Breast epithelium (tissue), 4 donors: ENCODE measurements at regions not wholly inside any gene's neighbourhood (a gene's known extent, or its start where the extent isn't known, plus 50 kb on each side); places are given as distances from the start of the nearest gene placed in this dataset.

Source experiments
- DNase-seq, 2 donors: peaks; one replicate each; pipeline ENCODE4 v3.0.0-alpha.2; 2019; ENCODE audit warnings: low spot score in 2 of 2
- H3K27ac ChIP-seq, 2 donors: fragments of 200-600 bp; sonication (generic) in 1 of 2; one replicate each; pipeline ENCODE4 v1.5.1; 2016 to 2019; ENCODE audit warnings: mild to moderate bottlenecking in 1 of 2
- H3K27me3 ChIP-seq, 2 donors: fragments of 200-600 bp; sonication (generic) in 1 of 2; one replicate each; pipeline versions ENCODE4 v1.5.1 to v1.6.0; 2017 to 2019; ENCODE audit warnings: control low read depth in 1 of 2, mild to moderate bottlenecking in 1 of 2
- H3K36me3 ChIP-seq: fragments of 200-600 bp; one replicate; pipeline ENCODE4 v1.5.1; 2019
- H3K4me1 ChIP-seq, 2 donors: fragments of 200-600 bp; sonication (generic); one replicate each; pipeline ENCODE4 v1.5.1; 2016 to 2019; ENCODE audit warnings: control low read depth in 1 of 2
- H3K4me3 ChIP-seq, 3 donors: fragments of 200-600 bp; sonication (generic); 1 replicate in 2 of 3; 2 replicates in 1 of 3; pipeline ENCODE4 v1.5.1; 2016 to 2019; ENCODE audit warnings: mild to moderate bottlenecking in 3 of 3, moderate library complexity in 2 of 3
- H3K9me3 ChIP-seq, 2 donors: fragments of 200-600 bp; sonication (generic) in 1 of 2; one replicate each; pipeline ENCODE4 v1.5.1; 2016 to 2019; ENCODE audit warnings: control low read depth in 1 of 2
- POLR2A ChIP-seq: fragments of 450-650 bp; IDR thresholded peaks from one replicate; pipeline ENCODE4 v1.6.1; 2016; ENCODE audit warnings: antibody characterized with exemption, mild to moderate bottlenecking, moderate library complexity
- POLR2AphosphoS5 ChIP-seq, 3 donors: sonication (generic); formaldehyde crosslinking; IDR thresholded peaks; one replicate each; pipeline ENCODE4 v1.6.1; 2017; ENCODE audit warnings: antibody characterized with exemption in 3 of 3
- intact Hi-C: fragments of 100-400 bp; cut with DNase I; formaldehyde crosslinking; loops from one replicate; pipeline ENCODE4 v1.15.1; 2023; ENCODE audit warnings: low total_unique reads
- TF ChIP-seq, protein P1 (sequence below), 3 donors: fragments of 450-650 bp; IDR thresholded peaks; one replicate each; pipeline ENCODE4 v1.5.1; 2016 to 2017; ENCODE audit warnings: antibody characterized with exemption in 3 of 3, mild to moderate bottlenecking in 3 of 3, moderate library complexity in 3 of 3

- Histone ChIP-seq H3K4me3 (no peak overlapping the region), H3K27ac (no peak overlapping the region), H3K4me1 (no peaks in the 10 kb centered on the region), H3K36me3 (no peaks in the 10 kb centered on the region), H3K9me3 (no peaks in the 10 kb centered on the region), H3K27me3 (no peaks in the 10 kb centered on the region)
- intact Hi-C loops: no loop called here
- DNase-seq: no peak
- TF ChIP-seq POLR2A (no peak), POLR2AphosphoS5 (IDR thresholded peaks at IDR 0.05) (no peak)
- TF ChIP-seq, protein P1, sequence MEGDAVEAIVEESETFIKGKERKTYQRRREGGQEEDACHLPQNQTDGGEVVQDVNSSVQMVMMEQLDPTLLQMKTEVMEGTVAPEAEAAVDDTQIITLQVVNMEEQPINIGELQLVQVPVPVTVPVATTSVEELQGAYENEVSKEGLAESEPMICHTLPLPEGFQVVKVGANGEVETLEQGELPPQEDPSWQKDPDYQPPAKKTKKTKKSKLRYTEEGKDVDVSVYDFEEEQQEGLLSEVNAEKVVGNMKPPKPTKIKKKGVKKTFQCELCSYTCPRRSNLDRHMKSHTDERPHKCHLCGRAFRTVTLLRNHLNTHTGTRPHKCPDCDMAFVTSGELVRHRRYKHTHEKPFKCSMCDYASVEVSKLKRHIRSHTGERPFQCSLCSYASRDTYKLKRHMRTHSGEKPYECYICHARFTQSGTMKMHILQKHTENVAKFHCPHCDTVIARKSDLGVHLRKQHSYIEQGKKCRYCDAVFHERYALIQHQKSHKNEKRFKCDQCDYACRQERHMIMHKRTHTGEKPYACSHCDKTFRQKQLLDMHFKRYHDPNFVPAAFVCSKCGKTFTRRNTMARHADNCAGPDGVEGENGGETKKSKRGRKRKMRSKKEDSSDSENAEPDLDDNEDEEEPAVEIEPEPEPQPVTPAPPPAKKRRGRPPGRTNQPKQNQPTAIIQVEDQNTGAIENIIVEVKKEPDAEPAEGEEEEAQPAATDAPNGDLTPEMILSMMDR (IDR thresholded peaks at IDR 0.05): no peak
Observed at GRCh38 chr20:6851136-6851535, 83.7 kb downstream of the BMP2 start.

- Histone ChIP-seq H3K9me3 (no peaks in the 10 kb centered on the region), H3K27ac (no peak overlapping the region), H3K36me3 (no peaks in the 10 kb centered on the region), H3K4me3 (no peak overlapping the region), H3K4me1 (no peaks in the 10 kb centered on the region), H3K27me3 (no peaks in the 10 kb centered on the region)
- intact Hi-C loops: no loop called here
- no peak for DNase-seq
- TF ChIP-seq POLR2AphosphoS5 (IDR thresholded peaks at IDR 0.05) (no peak), POLR2A (no peak)
Observed at GRCh38 chr20:6852478-6852877, 85.0 kb downstream of the BMP2 start.

DNA sequence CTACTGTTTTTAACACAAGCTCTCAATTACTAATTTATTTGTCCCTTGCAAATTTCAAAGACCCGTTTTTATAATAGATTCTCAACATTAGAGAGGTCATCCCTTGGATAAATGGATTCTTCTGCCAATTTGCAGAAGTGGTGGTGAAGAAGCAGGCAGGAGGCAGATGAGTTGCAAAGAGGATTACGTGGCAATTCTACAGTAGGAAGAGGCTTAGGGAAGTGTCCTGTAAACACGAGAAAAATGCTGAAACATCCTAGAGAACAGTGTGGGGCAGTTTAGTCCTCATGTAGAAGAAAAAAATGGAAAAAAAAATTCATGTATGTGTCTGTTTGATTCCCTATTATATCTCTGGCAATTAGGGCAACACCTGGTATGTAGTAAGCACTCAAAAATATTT is 87.6 kb downstream of the BMP2 start:
- Histone ChIP-seq H3K9me3 (no peaks in the 10 kb centered on the region), H3K36me3 (no peaks in the 10 kb centered on the region), H3K4me3 (no peak overlapping the region), H3K4me1 (no peaks in the 10 kb centered on the region), H3K27ac (no peak overlapping the region), H3K27me3 (no peaks in the 10 kb centered on the region)
- intact Hi-C loops: no loop called here
- no peak for TF ChIP-seq POLR2A
- TF ChIP-seq, protein P1 (IDR thresholded peaks at IDR 0.05): no peak
- TF ChIP-seq POLR2AphosphoS5 (IDR thresholded peaks at IDR 0.05): no peak
- DNase-seq: no peak

DNA sequence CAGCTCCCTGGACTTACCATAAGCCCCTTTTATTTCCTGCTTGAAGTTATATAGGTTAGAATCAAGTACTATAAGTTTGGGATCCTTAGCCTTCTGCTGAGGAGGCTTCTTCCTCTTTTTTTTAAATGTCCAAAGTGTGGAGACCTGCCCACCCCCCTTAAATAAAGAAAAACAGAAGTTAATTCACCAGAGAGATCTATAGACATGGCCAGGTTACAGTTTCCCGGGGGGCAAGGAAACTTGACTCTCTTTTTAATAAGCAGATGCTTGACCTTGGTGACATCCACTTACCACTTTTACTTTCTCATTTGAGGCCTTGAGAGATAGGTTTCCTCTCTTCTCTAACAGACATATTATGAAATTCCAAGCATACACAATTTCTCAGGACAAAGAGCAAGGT is 88.3 kb downstream of the BMP2 start:
- H3K36me3 ChIP-seq: no peaks in the 10 kb centered on the region
- intact Hi-C loops: no loop called here
- H3K27me3 ChIP-seq: no peaks in the 10 kb centered on the region
- no peaks in the 10 kb centered on the region for H3K9me3 ChIP-seq
- TF ChIP-seq POLR2A (no peak), POLR2AphosphoS5 (IDR thresholded peaks at IDR 0.05) (no peak)
- TF ChIP-seq, protein P1 (IDR thresholded peaks at IDR 0.05): no peak
- DNase-seq: no peak
- H3K27ac ChIP-seq: no peak overlapping the region
- no peaks in the 10 kb centered on the region for H3K4me1 ChIP-seq
- H3K4me3 ChIP-seq: no peak overlapping the region

- no peak for DNase-seq
- intact Hi-C loops: no loop called here
- Histone ChIP-seq H3K4me1 (no peaks in the 10 kb centered on the region), H3K27me3 (no peaks in the 10 kb centered on the region), H3K4me3 (no peak overlapping the region), H3K27ac (no peak overlapping the region), H3K36me3 (no peaks in the 10 kb centered on the region), H3K9me3 (no peaks in the 10 kb centered on the region)
- TF ChIP-seq POLR2AphosphoS5 (IDR thresholded peaks at IDR 0.05) (no peak), POLR2A (no peak)
- TF ChIP-seq, protein P1 (IDR thresholded peaks at IDR 0.05): no peak
Observed at GRCh38 chr20:6857927-6858326, 90.4 kb downstream of the BMP2 start.

DNA sequence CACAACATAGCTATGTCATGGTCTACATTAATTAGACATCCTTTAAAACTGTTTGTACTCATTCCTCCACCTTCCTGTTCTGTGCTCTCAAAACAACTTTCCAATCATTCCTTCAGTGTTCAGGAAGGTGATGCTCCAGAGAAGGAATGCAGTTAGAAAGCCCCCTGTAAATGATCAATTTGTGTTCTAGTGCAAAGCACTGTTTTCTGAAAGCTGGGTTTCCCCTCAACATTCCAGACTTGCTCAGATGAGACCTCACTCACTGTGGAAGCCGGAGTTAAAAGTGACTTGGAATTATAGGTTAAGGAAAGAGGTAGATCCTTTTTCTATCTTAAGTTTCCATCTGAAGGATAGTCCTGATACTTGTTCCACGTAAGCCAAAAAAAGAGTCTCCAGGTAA is 95.9 kb downstream of the BMP2 start:
- no peaks in the 10 kb centered on the region for H3K27me3 ChIP-seq
- intact Hi-C loops: no loop called here
- no peak for TF ChIP-seq POLR2A
- no peak for TF ChIP-seq POLR2AphosphoS5 (IDR thresholded peaks at IDR 0.05)
- TF ChIP-seq, protein P1 (IDR thresholded peaks at IDR 0.05): no peak
- no peak overlapping the region for H3K27ac ChIP-seq
- no peak for DNase-seq
- no peaks in the 10 kb centered on the region for H3K36me3 ChIP-seq
- H3K9me3 ChIP-seq: no peaks in the 10 kb centered on the region
- H3K4me3 ChIP-seq: no peak overlapping the region
- H3K4me1 ChIP-seq: no peaks in the 10 kb centered on the region
